Coronary artery (tissue), 2 donors: ENCODE measurements at regions not wholly inside any gene's neighbourhood (a gene's known extent, or its start where the extent isn't known, plus 50 kb on each side); places are given as distances from the start of the nearest gene placed in this dataset.

Experiments used
- DNase-seq: peaks from one replicate; pipeline ENCODE4 v3.0.0-alpha.2; 2017; ENCODE audit warnings: low spot score
- H3K27ac ChIP-seq, 2 donors: fragments of 200-600 bp; sonication (generic); one replicate each; pipeline ENCODE4 v1.5.1; 2016 to 2019
- H3K4me3 ChIP-seq: fragments of 200-600 bp; sonication (generic); 2 replicates; pipeline ENCODE4 v1.5.1; 2016; ENCODE audit warnings: mild to moderate bottlenecking, moderate library complexity
- CTCF ChIP-seq: fragments of 200-600 bp; sonication (generic); IDR thresholded peaks from one replicate; pipeline ENCODE4 v1.5.1; 2019; ENCODE audit warnings: antibody characterized with exemption

- H3K4me3 ChIP-seq, result no peak overlapping the region
- no peak for TF ChIP-seq CTCF
- no peak overlapping the region for H3K27ac ChIP-seq
Observed at GRCh38 chr14:58824796-58825195, 187.0 kb downstream of the DACT1 start.

GRCh38 chr14:58825606-58826005 is 187.8 kb downstream of the DACT1 start:
- no peak for DNase-seq
- Histone ChIP-seq H3K4me3 (no peak overlapping the region), H3K27ac (no peak overlapping the region)
- TF ChIP-seq CTCF, result no peak

More at GRCh38 chr14:58824796-58825195, 187.0 kb downstream of the DACT1 start:
- DNase-seq, result no peak

GRCh38 chr14:58826845-58827686 is 189.3 kb downstream of the DACT1 start:
- TF ChIP-seq CTCF, result no peak
- no peak overlapping the region for H3K27ac ChIP-seq
- no peak overlapping the region for H3K4me3 ChIP-seq
- no peak for DNase-seq

DNA sequence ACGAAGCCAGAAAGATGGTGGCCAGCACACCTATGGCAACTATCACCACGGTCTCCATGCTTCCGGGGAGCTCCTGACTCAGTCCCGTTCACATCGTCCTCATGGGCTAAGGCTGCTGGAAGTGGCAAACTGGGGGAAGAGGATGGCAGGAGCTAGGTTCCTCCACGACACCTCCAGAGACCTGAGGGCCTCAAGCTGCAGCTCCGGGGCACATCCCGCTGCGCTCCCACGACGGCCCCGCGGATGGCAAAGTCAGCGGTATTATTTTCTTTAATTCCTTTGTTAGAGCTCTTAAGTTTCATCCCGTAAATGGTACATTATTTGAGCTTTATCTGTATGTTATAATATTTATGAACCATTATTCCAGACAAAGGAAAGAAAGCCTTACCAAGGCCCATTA is 190.5 kb downstream of the DACT1 start:
- DNase-seq, result no peak
- H3K4me3 ChIP-seq, result no peak overlapping the region
- no peak for TF ChIP-seq CTCF
- H3K27ac ChIP-seq, result no peak overlapping the region

GRCh38 chr14:58829594-58829993 is 191.8 kb downstream of the DACT1 start:
- no peak for DNase-seq
- no peak for TF ChIP-seq CTCF
- Histone ChIP-seq H3K4me3 (no peak overlapping the region), H3K27ac (no peak overlapping the region)

DNA sequence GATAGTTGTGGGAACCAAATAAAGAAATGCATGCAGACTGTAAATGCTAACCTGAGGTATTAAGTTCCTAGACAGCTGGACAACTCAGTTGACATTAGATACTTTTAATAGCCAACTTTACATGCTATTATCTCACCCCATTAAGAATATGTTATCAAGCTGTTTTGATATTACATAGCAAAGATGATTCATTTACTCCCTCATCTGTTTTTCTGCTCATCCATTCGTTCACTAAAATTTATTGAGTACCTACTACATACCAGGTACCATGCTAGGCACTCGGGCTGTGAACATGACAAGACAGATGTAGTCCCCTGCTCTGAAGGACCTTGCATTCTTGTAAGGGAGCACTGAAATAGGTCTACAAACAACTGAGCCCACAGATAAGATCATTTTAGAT is 192.4 kb downstream of the DACT1 start:
- H3K4me3 ChIP-seq, result no peak overlapping the region
- H3K27ac ChIP-seq, result no peak overlapping the region
- no peak for TF ChIP-seq CTCF
- DNase-seq, result no peak

DNA sequence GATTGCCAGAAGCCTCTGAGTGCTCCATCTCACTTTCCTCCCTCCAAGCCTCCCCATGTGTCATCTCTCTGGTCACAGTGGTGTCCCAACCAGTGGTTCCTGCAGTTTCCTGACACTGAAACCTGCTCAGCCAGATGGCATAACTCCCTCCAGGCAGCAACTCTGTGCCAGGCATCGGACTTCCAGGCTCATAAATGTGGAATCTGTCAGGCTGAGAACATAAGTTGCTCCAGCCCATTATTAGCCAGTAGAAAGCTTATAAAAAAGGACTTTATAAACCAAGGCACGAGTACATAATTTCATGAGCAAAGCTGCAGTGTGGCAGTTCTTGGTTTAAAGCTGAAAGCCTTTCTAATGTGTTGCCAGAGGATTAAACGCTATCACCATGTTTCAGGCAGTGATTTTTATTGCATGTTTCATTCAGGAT is 194.3 kb downstream of the DACT1 start:
- Histone ChIP-seq H3K27ac (no peak overlapping the region), H3K4me3 (no peak overlapping the region)
- TF ChIP-seq CTCF, result no peak
- no peak for DNase-seq
